GM12874 (cell line): ENCODE measurements at regions not wholly inside any gene's neighbourhood (a gene's known extent, or its start where the extent isn't known, plus 50 kb on each side); places are given as distances from the start of the nearest gene placed in this dataset.

ENCODE experiments used
- TF ChIP-seq, protein P1 (sequence below): IDR thresholded peaks from 2 replicates; pipeline ENCODE4 v1.5.1; 2011; ENCODE audit warnings: low read depth, mild to moderate bottlenecking, control low read depth, low read length, moderate library complexity; ENCODE audit not compliant: insufficient read depth

DNA sequence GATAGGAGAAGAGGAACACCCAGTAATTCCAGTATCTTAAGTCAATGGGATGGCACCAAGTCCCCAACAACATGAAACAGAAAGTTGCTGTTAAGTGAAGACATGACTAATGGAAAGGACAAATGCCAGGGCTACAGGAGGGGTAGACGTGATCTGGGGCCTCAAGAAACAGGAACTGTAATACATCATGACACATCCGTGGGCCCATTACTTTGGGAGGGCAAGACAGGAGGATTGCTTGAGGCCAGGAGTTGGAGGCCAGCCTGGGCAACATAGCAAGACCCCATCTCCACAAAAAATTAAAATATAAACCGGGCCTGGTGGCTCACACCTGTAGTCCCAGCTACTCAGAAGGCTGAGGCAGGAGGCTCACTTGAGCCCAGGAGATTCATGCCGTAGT, 408.6 kb upstream of the PRKCQ start:
- TF ChIP-seq, protein P1, sequence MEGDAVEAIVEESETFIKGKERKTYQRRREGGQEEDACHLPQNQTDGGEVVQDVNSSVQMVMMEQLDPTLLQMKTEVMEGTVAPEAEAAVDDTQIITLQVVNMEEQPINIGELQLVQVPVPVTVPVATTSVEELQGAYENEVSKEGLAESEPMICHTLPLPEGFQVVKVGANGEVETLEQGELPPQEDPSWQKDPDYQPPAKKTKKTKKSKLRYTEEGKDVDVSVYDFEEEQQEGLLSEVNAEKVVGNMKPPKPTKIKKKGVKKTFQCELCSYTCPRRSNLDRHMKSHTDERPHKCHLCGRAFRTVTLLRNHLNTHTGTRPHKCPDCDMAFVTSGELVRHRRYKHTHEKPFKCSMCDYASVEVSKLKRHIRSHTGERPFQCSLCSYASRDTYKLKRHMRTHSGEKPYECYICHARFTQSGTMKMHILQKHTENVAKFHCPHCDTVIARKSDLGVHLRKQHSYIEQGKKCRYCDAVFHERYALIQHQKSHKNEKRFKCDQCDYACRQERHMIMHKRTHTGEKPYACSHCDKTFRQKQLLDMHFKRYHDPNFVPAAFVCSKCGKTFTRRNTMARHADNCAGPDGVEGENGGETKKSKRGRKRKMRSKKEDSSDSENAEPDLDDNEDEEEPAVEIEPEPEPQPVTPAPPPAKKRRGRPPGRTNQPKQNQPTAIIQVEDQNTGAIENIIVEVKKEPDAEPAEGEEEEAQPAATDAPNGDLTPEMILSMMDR, result no peak

DNA sequence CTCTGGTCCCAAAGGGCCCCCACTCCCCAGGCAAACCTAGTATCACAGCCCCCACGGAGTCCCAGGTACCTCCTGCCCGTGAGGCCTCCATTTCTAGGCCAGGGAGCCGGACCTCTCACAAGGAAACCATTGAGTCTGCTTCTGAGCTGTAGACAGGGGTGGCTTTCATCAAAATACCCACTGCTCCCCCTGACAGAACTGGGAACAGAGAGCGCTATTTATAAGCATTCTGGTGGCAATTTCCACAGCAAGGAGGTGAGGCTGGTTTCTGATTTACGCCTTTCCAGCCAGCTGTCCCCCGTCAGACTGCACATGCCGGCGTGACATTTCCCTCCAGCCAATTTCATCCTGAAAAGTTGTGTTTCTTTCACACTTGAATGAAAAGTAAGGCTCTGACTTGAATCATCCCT, 407.5 kb upstream of the PRKCQ start:
- TF ChIP-seq, protein P1, result no peak

DNA sequence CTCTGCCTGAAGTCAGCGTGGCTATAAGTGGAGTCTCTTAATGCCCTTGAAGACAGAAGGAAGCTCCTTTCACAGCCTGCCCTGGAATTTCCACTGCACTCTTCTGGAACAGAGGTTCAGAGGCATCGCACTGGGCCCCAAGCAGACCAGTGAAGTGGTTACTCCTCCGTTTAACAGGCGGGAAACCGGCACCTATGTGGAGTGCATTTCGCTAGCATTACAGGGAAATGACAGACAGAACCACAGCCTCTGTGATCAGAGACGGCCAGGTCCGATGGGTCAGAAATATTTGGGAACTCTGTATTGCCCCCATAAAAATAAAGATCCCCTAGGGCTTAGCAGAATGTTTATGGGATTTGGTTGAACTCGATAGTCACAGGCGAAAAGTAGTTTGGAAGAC, 406.9 kb upstream of the PRKCQ start:
- TF ChIP-seq, protein P1, result no peak

DNA sequence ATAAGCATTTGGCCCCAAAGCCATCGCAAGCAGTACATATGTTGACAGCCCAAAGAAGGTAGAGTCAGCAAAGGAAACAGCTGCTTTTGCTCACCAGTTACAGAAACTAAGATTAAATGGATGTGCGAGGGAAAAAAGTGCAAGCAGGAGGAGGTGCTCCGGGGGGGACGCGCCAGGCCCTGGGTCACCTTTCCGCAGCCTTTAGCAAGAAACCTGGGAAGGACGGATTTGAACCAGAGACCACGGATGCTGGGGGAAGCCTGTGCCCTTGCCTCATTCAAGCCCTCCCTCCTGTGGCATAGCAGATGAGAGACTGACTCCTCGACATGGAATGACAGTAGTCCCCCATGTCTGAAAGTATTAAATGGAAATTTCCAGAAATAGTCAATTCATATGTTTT, 405.6 kb upstream of the PRKCQ start:
- TF ChIP-seq, protein P1, result no peak

DNA sequence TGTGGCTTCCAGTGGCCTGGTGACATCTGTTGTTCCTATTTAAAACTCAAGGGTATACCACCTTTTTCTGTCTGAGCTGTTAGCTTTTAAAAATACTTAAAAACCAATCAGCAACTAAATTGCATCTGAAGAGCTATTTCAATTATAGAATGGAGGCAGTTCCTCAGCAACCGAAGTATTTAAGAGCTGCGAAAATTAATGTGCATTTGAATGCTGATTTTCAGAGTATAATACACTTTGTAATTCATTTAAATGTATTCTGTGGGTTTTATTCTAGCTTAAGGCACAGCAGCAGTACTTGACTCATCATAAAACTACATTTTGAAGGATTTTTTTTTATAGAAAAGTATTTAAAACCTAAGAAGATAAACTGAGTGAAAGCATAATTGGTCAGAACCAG, 404.9 kb upstream of the PRKCQ start:
- TF ChIP-seq, protein P1, result no peak

DNA sequence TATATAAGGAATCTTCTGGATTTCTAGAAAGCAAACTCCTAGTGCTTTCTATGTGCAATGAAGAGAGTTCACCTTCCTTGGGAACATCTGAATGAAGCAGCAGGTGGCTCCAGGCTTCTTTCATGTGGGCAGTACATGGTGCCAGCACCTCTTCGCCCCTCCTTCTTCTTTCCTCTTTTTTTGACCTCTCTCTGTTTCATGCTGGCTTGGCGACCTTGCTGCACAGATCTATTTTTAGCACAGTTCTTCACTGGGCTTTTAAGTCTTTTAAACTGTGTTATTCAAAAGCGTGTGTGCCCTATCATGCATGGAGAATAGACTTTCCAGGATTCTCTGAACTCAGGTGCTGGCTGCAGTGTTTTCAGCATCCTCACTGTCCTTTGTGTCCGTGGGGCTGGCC, 400.3 kb upstream of the PRKCQ start:
- TF ChIP-seq, protein P1, result no peak

DNA sequence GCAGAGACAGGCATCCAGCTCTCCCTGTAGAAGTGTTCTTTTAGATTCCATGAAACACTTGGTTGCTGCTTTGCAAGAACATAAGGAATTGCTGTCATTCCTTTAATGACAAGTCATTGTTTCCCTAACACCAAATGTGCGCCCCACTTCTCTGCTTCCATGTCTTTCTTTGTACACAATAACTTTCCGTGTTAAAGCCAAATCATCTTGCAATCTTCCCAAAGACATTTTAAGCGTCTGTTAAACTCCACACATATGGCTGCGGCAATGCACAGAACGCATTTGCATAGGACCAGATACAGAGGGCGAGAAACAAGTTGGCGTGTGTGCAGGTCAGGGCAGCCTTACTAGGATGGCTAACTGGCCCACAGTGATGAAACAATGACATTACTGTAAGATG, 399.3 kb upstream of the PRKCQ start:
- TF ChIP-seq, protein P1, result no peak

DNA sequence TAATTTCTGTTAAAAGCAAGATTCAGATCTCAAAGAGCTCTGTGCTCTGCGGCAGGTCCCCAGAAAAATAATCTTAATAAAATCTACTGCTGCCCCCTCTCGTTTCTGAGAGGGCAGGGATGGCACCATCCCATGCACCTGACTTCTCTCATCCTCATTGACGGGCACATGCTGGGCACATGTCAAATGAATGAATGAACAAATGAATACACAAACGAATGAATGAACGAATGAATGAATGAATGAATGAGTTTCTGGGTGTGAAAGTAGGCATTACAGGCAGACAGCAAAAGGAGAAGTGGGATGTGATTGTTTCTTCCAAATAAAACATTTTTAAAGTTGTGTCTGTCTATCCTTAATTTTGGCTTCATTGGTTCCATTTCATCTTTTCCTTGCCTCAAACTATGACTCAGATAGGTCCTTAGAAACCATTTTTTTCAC, 398.1 kb upstream of the PRKCQ start:
- TF ChIP-seq, protein P1, result no peak
